Smooth muscle cell (in vitro differentiated cells): ENCODE measurements at regions not wholly inside any gene's neighbourhood (a gene's known extent, or its start where the extent isn't known, plus 50 kb on each side); places are given as distances from the start of the nearest gene placed in this dataset.

ENCODE experiments used
- DNase-seq: peaks from one replicate; lab custom pipeline; 2025; ENCODE audit not compliant: unreplicated experiment; lab: John Stamatoyannopoulos, UW
- H2AFZ ChIP-seq: fragments of 200-600 bp; sonication (generic); 2 replicates; pipeline ENCODE4 v1.6.0; 2016; ENCODE audit warnings: antibody characterized with exemption, low read depth, mild to moderate bottlenecking
- H3F3A ChIP-seq: fragments of 200-600 bp; sonication (generic); 2 replicates; pipeline ENCODE4 v1.6.0; 2017; ENCODE audit warnings: antibody characterized with exemption, low read depth
- H3K27ac ChIP-seq: fragments of 200-600 bp; sonication (generic); 2 replicates; pipeline ENCODE4 v1.5.1; 2016; ENCODE audit warnings: low read depth, mild to moderate bottlenecking
- H3K27me3 ChIP-seq: fragments of 200-600 bp; sonication (generic); 2 replicates; pipeline ENCODE4 v1.6.1; 2016; ENCODE audit warnings: low read depth, mild to moderate bottlenecking
- H3K36me3 ChIP-seq: fragments of 200-600 bp; sonication (generic); 2 replicates; pipeline ENCODE4 v1.5.1; 2016; ENCODE audit warnings: low read depth
- H3K4me1 ChIP-seq: fragments of 200-600 bp; sonication (generic); 2 replicates; pipeline ENCODE4 v1.5.1; 2016; ENCODE audit warnings: low read depth
- H3K4me2 ChIP-seq: fragments of 200-600 bp; sonication (generic); 2 replicates; pipeline ENCODE4 v1.6.0; 2016; ENCODE audit warnings: mild to moderate bottlenecking
- H3K4me3 ChIP-seq: fragments of 200-600 bp; sonication (generic); 2 replicates; pipeline ENCODE4 v1.5.1; 2016; ENCODE audit warnings: mild to moderate bottlenecking
- H3K79me2 ChIP-seq: fragments of 200-600 bp; sonication (generic); 2 replicates; pipeline ENCODE4 v1.6.0; 2016; ENCODE audit warnings: low read depth, mild to moderate bottlenecking
- H3K9ac ChIP-seq: fragments of 200-600 bp; sonication (generic); 2 replicates; pipeline ENCODE4 v1.6.0; 2016; ENCODE audit warnings: low read depth
- H3K9me3 ChIP-seq: fragments of 200-600 bp; sonication (generic); replicated peaks from 2 replicates; pipeline ENCODE4 v1.5.1; 2016; ENCODE audit warnings: low read depth
- H4K20me1 ChIP-seq: fragments of 200-600 bp; sonication (generic); 2 replicates; pipeline ENCODE4 v1.6.0; 2016; ENCODE audit warnings: low read depth
- WGBS: methylation state at CpG from one replicate; pipeline ENCODE4 v1.1.7; 2016; ENCODE audit warnings: low lambda C conversion rate; 5-methylcytosine and 5-hydroxymethylcytosine counted together
- TF ChIP-seq, protein P1 (sequence below): fragments of 200-600 bp; sonication (generic); IDR thresholded peaks from 2 replicates; pipeline ENCODE4 v1.5.1; 2017; ENCODE audit warnings: borderline replicate concordance, mild to moderate bottlenecking, antibody characterized with exemption; ENCODE audit not compliant: insufficient read depth, poor library complexity, severe bottlenecking

DNA sequence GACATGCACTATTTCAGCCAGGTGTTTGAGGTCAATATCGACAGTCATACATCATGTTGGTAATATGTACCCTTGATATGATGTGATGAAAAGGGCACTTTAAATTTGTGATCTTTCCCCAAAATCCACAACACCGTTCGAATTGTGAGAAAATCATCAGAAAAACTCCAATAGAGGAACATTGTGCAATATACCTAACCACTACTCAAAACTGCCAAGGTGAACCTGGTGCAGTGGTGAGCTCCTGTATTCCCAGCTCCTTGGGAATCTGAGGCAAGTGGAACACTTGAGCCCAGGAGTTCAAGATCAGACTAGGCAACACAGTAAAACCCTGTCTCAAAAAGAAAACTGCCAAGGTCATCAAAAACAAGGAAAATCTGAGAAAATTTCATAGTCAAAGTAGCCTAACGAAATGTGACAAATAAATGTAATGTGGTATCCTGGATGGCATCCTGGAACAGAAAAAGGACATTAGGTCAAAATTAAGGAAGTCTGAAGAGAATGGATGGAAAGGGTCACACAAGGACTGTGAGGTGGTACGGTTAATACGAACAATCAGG, 55.6 kb upstream of the LSM6 start:
- H2AFZ ChIP-seq, result no peak overlapping the region
- WGBS, result 86% methylated on average over 6 of the region's 6 CpGs
- H4K20me1 ChIP-seq, result no peaks in the 10 kb centered on the region
- H3F3A ChIP-seq, result no peaks in the 10 kb centered on the region
- no peaks in the 10 kb centered on the region for H3K79me2 ChIP-seq
- H3K4me1 ChIP-seq, result no peaks in the 10 kb centered on the region
- TF ChIP-seq, protein P1, sequence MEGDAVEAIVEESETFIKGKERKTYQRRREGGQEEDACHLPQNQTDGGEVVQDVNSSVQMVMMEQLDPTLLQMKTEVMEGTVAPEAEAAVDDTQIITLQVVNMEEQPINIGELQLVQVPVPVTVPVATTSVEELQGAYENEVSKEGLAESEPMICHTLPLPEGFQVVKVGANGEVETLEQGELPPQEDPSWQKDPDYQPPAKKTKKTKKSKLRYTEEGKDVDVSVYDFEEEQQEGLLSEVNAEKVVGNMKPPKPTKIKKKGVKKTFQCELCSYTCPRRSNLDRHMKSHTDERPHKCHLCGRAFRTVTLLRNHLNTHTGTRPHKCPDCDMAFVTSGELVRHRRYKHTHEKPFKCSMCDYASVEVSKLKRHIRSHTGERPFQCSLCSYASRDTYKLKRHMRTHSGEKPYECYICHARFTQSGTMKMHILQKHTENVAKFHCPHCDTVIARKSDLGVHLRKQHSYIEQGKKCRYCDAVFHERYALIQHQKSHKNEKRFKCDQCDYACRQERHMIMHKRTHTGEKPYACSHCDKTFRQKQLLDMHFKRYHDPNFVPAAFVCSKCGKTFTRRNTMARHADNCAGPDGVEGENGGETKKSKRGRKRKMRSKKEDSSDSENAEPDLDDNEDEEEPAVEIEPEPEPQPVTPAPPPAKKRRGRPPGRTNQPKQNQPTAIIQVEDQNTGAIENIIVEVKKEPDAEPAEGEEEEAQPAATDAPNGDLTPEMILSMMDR, result no peak
- no peaks in the 10 kb centered on the region for H3K27me3 ChIP-seq
- H3K36me3 ChIP-seq, result no peaks in the 10 kb centered on the region
- DNase-seq, result no peak
- H3K9ac ChIP-seq, result no peak overlapping the region
- no peak overlapping the region for H3K4me3 ChIP-seq
- no peak overlapping the region for H3K4me2 ChIP-seq
- H3K27ac ChIP-seq, result no peak overlapping the region
- no peaks in the 10 kb centered on the region for H3K9me3 ChIP-seq

DNA sequence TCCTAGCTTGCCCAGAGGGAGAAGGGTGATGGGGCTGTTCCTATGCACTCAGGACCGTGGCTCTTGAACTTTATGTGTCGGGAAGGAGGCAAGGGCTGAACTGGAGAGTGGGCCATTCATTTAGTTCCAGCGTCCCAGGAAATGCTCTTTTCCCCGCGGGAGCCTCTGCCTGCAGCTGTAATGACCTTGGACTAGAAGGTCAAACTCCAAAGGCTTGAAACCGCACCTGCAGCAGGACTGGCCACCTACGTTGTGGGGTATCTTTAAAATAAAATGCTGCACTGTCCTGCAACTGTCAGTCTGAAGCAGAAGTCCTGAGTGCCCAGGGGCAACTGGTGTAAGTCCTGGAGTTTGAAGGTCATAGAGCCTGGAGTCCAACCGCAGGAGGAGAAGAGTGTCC, 61.5 kb upstream of the LSM6 start:
- 85% methylated on average over 8 of the region's 8 CpGs for WGBS
- H3K36me3 ChIP-seq, result no peaks in the 10 kb centered on the region
- H3K9me3 ChIP-seq, result no peaks in the 10 kb centered on the region
- no peak for DNase-seq
- H3K27me3 ChIP-seq, result peaks cover 4% of the 10 kb centered on the region
- no peaks in the 10 kb centered on the region for H4K20me1 ChIP-seq
- TF ChIP-seq, protein P1, result no peak
- H3K9ac ChIP-seq, result no peak overlapping the region
- no peaks in the 10 kb centered on the region for H3K4me1 ChIP-seq
- H3K79me2 ChIP-seq, result no peaks in the 10 kb centered on the region
- no peak overlapping the region for H3K27ac ChIP-seq
- H3K4me3 ChIP-seq, result no peak overlapping the region
- H3K4me2 ChIP-seq, result no peak overlapping the region
- no peaks in the 10 kb centered on the region for H3F3A ChIP-seq
- no peak overlapping the region for H2AFZ ChIP-seq

- TF ChIP-seq, protein P1, result no peak
- Histone ChIP-seq H3K27me3 (peaks cover 4% of the 10 kb centered on the region), H3K4me2 (no peak overlapping the region), H2AFZ (no peak overlapping the region), H3K36me3 (no peaks in the 10 kb centered on the region), H3F3A (no peaks in the 10 kb centered on the region), H3K79me2 (no peaks in the 10 kb centered on the region), H4K20me1 (no peaks in the 10 kb centered on the region), H3K9ac (no peak overlapping the region), H3K4me3 (no peak overlapping the region), H3K9me3 (no peaks in the 10 kb centered on the region), H3K27ac (no peak overlapping the region), H3K4me1 (no peaks in the 10 kb centered on the region)
- WGBS, result 92% methylated on average over 10 of the region's 10 CpGs
- no peak for DNase-seq
These were observed 62.3 kb upstream of the LSM6 start for GRCh38 chr4:146113171-146113570.

GRCh38 chr4:146112389-146112788, 63.1 kb upstream of the LSM6 start:
- no peaks in the 10 kb centered on the region for H3K79me2 ChIP-seq
- no peaks in the 10 kb centered on the region for H3F3A ChIP-seq
- H2AFZ ChIP-seq, result no peak overlapping the region
- no peaks in the 10 kb centered on the region for H3K36me3 ChIP-seq
- no peaks in the 10 kb centered on the region for H3K9me3 ChIP-seq
- no peak overlapping the region for H3K27ac ChIP-seq
- no peaks in the 10 kb centered on the region for H3K4me1 ChIP-seq
- H3K27me3 ChIP-seq, result peaks cover 4% of the 10 kb centered on the region
- H3K9ac ChIP-seq, result no peak overlapping the region
- H4K20me1 ChIP-seq, result no peaks in the 10 kb centered on the region
- H3K4me3 ChIP-seq, result no peak overlapping the region
- TF ChIP-seq, protein P1, result no peak
- no peak for DNase-seq
- H3K4me2 ChIP-seq, result no peak overlapping the region
